ENCODE measurements at regions not wholly inside any gene's neighbourhood (a gene's known extent, or its start where the extent isn't known, plus 50 kb on each side); places are given as distances from the start of the nearest gene placed in this dataset.

DNA sequence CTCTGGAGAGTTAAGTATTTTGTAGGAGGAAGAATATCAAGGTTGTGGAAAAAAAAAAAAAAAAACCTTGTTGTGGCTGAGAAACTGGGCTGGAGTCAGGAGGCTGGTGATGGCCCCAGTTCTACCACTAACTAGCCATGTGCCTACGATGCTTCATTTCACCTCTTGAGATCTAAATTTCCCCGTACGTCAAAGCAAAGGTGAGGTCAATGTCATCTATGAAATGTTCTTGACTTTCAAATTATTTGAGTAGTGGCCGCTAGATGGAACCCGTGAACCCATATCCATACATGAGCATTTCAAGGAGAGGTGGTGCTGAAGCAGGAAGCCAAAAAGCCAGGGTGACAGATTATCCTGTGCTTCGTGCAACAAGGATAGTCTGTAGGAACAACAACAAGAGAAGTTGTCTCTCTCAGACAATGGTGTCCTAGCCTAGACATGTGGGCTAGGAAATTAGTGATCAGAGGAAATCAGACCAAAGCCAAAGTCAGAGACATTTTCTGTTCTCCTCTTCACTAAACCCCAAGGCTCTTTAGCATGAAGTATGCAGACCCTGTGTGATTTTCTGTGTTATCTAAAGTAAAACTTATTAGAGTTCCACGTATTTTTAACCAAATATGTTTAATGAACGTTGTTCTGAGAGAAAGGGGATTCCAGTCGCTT lies 95.5 kb upstream of the ETV6 start:
- no peak overlapping the region for H3K27ac ChIP-seq
- H3K4me3 ChIP-seq, result no peak overlapping the region
- H3K9me3 ChIP-seq, result no peaks in the 10 kb centered on the region
- no peaks in the 10 kb centered on the region for H3K27me3 ChIP-seq
- intact Hi-C loops (cut with DNase I; ENCODE audit: low total_unique reads), result no loop called here
- H3K36me3 ChIP-seq, result no peaks in the 10 kb centered on the region
- H3K4me1 ChIP-seq, result no peaks in the 10 kb centered on the region
- peak in 1 of 2 donors; percentile 37 for DNase-seq
- TF ChIP-seq CTCF (IDR thresholded peaks at IDR 0.05) (peak; percentile 30 to 55 (median 44)), POLR2A (IDR thresholded peaks at IDR 0.05) (no peak)

GRCh38 chr12:11555195-11555594 lies 94.3 kb upstream of the ETV6 start:
- Histone ChIP-seq H3K27me3 (no peaks in the 10 kb centered on the region), H3K4me3 (no peak overlapping the region), H3K4me1 (no peaks in the 10 kb centered on the region), H3K36me3 (no peaks in the 10 kb centered on the region), H3K9me3 (no peaks in the 10 kb centered on the region), H3K27ac (no peak overlapping the region)
- intact Hi-C loops (cut with DNase I; ENCODE audit: low total_unique reads), result no loop called here
- DNase-seq, result no peak
- TF ChIP-seq POLR2A (IDR thresholded peaks at IDR 0.05), result no peak

- Histone ChIP-seq H3K9me3 (no peaks in the 10 kb centered on the region), H3K27me3 (no peaks in the 10 kb centered on the region), H3K27ac (peak overlapping the region; percentile 8 to 15), H3K4me3 (peak overlapping the region; percentile 7), H3K36me3 (no peaks in the 10 kb centered on the region), H3K4me1 (no peaks in the 10 kb centered on the region)
- DNase-seq, result no peak
- no peak for TF ChIP-seq CTCF (IDR thresholded peaks at IDR 0.05)
- intact Hi-C loops (cut with DNase I; ENCODE audit: low total_unique reads), result no loop called here
These were observed 93.5 kb upstream of the ETV6 start for GRCh38 chr12:11555743-11556625.

- TF ChIP-seq CTCF (IDR thresholded peaks at IDR 0.05), result no peak
- no peak for TF ChIP-seq POLR2A (IDR thresholded peaks at IDR 0.05)
- Histone ChIP-seq H3K4me1 (no peaks in the 10 kb centered on the region), H3K9me3 (no peaks in the 10 kb centered on the region), H3K4me3 (peak overlapping the region in 1 of 2 donors; percentile 7), H3K27me3 (no peaks in the 10 kb centered on the region), H3K27ac (peak overlapping the region; percentile 13 to 15), H3K36me3 (no peaks in the 10 kb centered on the region)
- intact Hi-C loops (cut with DNase I; ENCODE audit: low total_unique reads), result no loop called here
- no peak for DNase-seq
These were observed 92.8 kb upstream of the ETV6 start for GRCh38 chr12:11556682-11557081.

- Histone ChIP-seq H3K4me3 (no peak overlapping the region), H3K27me3 (no peaks in the 10 kb centered on the region), H3K9me3 (no peaks in the 10 kb centered on the region), H3K27ac (no peak overlapping the region), H3K36me3 (no peaks in the 10 kb centered on the region), H3K4me1 (no peaks in the 10 kb centered on the region)
- DNase-seq, result no peak
- intact Hi-C loops (cut with DNase I; ENCODE audit: low total_unique reads), result no loop called here
- TF ChIP-seq CTCF (IDR thresholded peaks at IDR 0.05), result no peak
- no peak for TF ChIP-seq POLR2A (IDR thresholded peaks at IDR 0.05)
These were observed 89.7 kb upstream of the ETV6 start for GRCh38 chr12:11559626-11560340.
